GM03348 (cell line): ENCODE measurements at regions not wholly inside any gene's neighbourhood (a gene's known extent, or its start where the extent isn't known, plus 50 kb on each side); places are given as distances from the start of the nearest gene placed in this dataset.

Source experiments
- DNase-seq: peaks from one replicate; pipeline ENCODE4 v3.0.0; 2012; ENCODE audit warnings: low spot score

- DNase-seq = peak; percentile 77
These were observed 68.1 kb upstream of the FOXK1 start for GRCh38 chr7:4613846-4614548.

GRCh38 chr7:4616116-4616515 is 66.0 kb upstream of the FOXK1 start:
- DNase-seq = no peak

GRCh38 chr7:4621396-4621795 is 60.7 kb upstream of the FOXK1 start:
- DNase-seq = no peak

GRCh38 chr7:4626318-4626845 is 55.7 kb upstream of the FOXK1 start:
- DNase-seq = no peak

- no peak for DNase-seq
These were observed 52.7 kb upstream of the FOXK1 start for GRCh38 chr7:4629287-4629895.

- peak; percentile 93 for DNase-seq
These were observed 50.5 kb upstream of the FOXK1 start for GRCh38 chr7:4631380-4632179.
